ENCODE measurements at regions not wholly inside any gene's neighbourhood (a gene's known extent, or its start where the extent isn't known, plus 50 kb on each side); places are given as distances from the start of the nearest gene placed in this dataset.

DNA sequence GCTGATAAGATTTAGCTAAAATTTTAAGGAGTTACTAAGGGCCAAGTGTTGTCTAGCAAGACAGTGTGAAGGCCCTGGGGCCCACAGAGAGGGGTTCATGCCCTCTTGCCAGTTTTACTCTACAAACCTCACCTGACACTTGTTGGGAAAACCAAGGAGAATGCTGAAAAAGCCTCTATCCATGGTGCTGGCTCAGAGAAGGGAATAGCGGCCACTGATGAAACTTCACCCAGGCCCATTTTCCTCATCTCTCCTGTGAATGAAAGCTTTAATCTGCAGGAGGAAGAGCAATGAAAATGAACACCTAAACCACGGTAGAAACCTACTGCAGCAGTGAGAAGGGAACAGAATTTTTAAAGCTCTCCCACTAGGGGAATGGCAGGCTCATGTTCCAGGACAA is 317.3 kb upstream of the CNR1 start:
- Histone ChIP-seq H3K36me3 (no peaks in the 10 kb centered on the region), H3K9me3 (no peaks in the 10 kb centered on the region), H3K27ac (no peak overlapping the region), H3K4me1 (no peaks in the 10 kb centered on the region), H3K4me3 (no peak overlapping the region), H3K27me3 (no peaks in the 10 kb centered on the region)
- intact Hi-C loops (cut with DNase I): no loop called here
- 79% methylated on average over 2 of the region's 2 CpGs for WGBS (ENCODE audit: insufficient coverage, low coverage, low lambda C conversion rate, missing lambda C conversion rate)
- DNase-seq (no peak), ATAC-seq (no peak)
- no peak for TF ChIP-seq POLR2A (IDR thresholded peaks at IDR 0.05)
- TF ChIP-seq, protein P1, sequence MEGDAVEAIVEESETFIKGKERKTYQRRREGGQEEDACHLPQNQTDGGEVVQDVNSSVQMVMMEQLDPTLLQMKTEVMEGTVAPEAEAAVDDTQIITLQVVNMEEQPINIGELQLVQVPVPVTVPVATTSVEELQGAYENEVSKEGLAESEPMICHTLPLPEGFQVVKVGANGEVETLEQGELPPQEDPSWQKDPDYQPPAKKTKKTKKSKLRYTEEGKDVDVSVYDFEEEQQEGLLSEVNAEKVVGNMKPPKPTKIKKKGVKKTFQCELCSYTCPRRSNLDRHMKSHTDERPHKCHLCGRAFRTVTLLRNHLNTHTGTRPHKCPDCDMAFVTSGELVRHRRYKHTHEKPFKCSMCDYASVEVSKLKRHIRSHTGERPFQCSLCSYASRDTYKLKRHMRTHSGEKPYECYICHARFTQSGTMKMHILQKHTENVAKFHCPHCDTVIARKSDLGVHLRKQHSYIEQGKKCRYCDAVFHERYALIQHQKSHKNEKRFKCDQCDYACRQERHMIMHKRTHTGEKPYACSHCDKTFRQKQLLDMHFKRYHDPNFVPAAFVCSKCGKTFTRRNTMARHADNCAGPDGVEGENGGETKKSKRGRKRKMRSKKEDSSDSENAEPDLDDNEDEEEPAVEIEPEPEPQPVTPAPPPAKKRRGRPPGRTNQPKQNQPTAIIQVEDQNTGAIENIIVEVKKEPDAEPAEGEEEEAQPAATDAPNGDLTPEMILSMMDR (IDR thresholded peaks at IDR 0.05): no peak

DNA sequence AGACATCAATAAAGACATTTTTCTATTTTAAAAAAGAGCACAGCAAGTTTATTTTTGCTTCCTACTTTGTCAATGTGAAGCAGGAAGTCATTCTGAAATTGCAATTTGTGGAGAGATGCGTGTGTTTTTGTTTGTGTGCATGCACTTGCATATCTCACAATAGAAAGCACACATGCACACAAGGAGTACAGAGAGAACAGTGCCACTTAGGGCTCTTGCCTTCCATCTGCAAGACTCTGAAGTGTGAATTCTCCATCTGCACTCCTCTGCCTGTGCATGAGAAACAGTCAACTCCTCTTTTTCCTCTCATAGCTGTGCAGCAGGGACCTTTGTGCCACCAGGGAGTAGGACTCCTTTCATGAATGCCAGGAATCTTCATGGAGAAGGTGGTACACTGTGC is 316.3 kb upstream of the CNR1 start:
- Histone ChIP-seq H3K27ac (no peak overlapping the region), H3K4me1 (no peaks in the 10 kb centered on the region), H3K4me3 (no peak overlapping the region), H3K27me3 (no peaks in the 10 kb centered on the region), H3K9me3 (no peaks in the 10 kb centered on the region), H3K36me3 (no peaks in the 10 kb centered on the region)
- 18% methylated on average over 1 of the region's 1 CpG for WGBS (ENCODE audit: insufficient coverage, low coverage, low lambda C conversion rate, missing lambda C conversion rate)
- DNase-seq (no peak), ATAC-seq (no peak)
- TF ChIP-seq, protein P1 (IDR thresholded peaks at IDR 0.05): no peak
- no peak for TF ChIP-seq POLR2A (IDR thresholded peaks at IDR 0.05)
- intact Hi-C loops (cut with DNase I): no loop called here

DNA sequence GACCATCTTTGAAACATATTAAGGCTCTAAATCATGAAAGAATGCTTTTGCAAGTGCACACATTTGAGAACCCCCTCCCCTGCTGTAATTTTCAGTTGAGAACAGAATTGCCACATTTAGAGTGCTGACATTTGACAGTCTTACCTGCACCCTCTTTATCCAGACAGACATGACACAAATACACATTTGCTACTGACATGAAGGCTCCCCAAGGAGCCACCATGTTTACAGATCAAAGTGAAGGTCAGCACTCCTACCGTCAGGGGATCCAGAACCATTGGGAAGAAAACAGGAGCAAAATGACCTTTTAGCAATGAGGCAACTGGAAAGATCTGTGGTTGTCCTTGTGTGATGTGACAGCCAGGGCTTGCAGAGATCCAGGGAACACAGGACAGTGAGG is 315.4 kb upstream of the CNR1 start:
- no peak for DNase-seq
- TF ChIP-seq, protein P1 (IDR thresholded peaks at IDR 0.05): no peak
- no peak for TF ChIP-seq POLR2A (IDR thresholded peaks at IDR 0.05)
- H3K27me3 ChIP-seq: no peaks in the 10 kb centered on the region
- no peaks in the 10 kb centered on the region for H3K4me1 ChIP-seq
- intact Hi-C loops (cut with DNase I): no loop called here
- H3K9me3 ChIP-seq: no peaks in the 10 kb centered on the region
- H3K36me3 ChIP-seq: no peaks in the 10 kb centered on the region
- ATAC-seq: no peak
- H3K27ac ChIP-seq: no peak overlapping the region
- no peak overlapping the region for H3K4me3 ChIP-seq
- 57% methylated on average over 1 of the region's 1 CpG for WGBS (ENCODE audit: insufficient coverage, low coverage, low lambda C conversion rate, missing lambda C conversion rate)

DNA sequence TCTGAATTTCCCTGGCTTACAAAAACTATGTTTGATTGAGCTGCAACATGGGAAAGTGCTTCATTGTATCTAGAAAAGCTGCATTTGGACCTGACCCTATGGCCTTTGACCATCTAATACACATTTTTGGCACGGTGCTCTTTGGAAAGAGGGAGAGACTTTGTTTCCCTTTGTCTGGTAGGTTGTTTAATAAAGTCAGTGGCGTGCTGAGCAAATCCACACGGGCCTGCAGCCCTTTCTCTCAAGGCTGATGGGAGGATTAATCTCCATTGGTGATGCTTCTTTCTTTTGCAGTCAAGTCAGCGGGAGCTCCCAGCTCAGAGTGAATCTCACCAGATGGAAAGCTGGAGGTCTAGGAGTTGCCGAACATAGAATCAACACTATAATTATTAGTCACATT is 314.7 kb upstream of the CNR1 start:
- Histone ChIP-seq H3K9me3 (no peaks in the 10 kb centered on the region), H3K27ac (no peak overlapping the region), H3K36me3 (no peaks in the 10 kb centered on the region), H3K27me3 (no peaks in the 10 kb centered on the region), H3K4me3 (no peak overlapping the region), H3K4me1 (no peaks in the 10 kb centered on the region)
- TF ChIP-seq, protein P1 (IDR thresholded peaks at IDR 0.05): no peak
- TF ChIP-seq POLR2A (IDR thresholded peaks at IDR 0.05): no peak
- ATAC-seq: no peak
- 73% methylated on average over 4 of the region's 5 CpGs for WGBS (ENCODE audit: insufficient coverage, low coverage, low lambda C conversion rate, missing lambda C conversion rate)
- no peak for DNase-seq
- intact Hi-C loops (cut with DNase I): no loop called here

DNA sequence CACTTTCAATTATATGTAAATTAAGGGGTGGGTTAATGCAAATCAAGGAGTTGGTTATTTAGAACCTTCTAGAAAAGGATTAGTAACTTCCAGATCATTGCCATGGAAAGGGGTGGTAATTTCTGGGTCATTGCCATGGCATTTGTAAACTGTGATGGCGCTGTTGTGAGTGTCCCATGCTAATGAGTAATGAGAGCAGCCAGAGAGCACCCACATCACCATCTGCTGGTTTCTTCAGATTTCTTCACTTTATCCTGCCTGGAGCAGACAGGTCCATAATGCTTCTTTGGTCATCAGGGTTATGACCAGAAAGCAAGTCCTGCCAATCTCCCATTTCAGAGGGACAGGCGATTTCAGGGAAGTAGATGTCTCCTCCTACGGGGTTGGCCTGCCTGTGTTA is 311.3 kb upstream of the CNR1 start:
- intact Hi-C loops (cut with DNase I): no loop called here
- Histone ChIP-seq H3K27me3 (no peaks in the 10 kb centered on the region), H3K27ac (no peak overlapping the region), H3K4me3 (no peak overlapping the region), H3K4me1 (no peaks in the 10 kb centered on the region), H3K36me3 (no peaks in the 10 kb centered on the region), H3K9me3 (no peaks in the 10 kb centered on the region)
- WGBS (ENCODE audit: insufficient coverage, low coverage, low lambda C conversion rate, missing lambda C conversion rate): no CpG with 5 or more reads among the region's 3 CpGs
- ATAC-seq (no peak), DNase-seq (no peak)
- TF ChIP-seq, protein P1 (IDR thresholded peaks at IDR 0.05): no peak
- no peak for TF ChIP-seq POLR2A (IDR thresholded peaks at IDR 0.05)

All from right lobe of liver (tissue), 6 donors.